SIG-M5 treated with dmso at 0.1 percent for 504 hours (cell line): ENCODE measurements at regions not wholly inside any gene's neighbourhood (a gene's known extent, or its start where the extent isn't known, plus 50 kb on each side); places are given as distances from the start of the nearest gene placed in this dataset.
"Not testable (repeated sequence)": the region's sequence is repeated elsewhere in the genome, so short reads cannot be mapped to it uniquely, and the experiment has no call there.

Experiments
- DNase-seq: peaks from one replicate; lab custom pipeline; 2025; ENCODE audit not compliant: unreplicated experiment; lab: John Stamatoyannopoulos, UW

DNA sequence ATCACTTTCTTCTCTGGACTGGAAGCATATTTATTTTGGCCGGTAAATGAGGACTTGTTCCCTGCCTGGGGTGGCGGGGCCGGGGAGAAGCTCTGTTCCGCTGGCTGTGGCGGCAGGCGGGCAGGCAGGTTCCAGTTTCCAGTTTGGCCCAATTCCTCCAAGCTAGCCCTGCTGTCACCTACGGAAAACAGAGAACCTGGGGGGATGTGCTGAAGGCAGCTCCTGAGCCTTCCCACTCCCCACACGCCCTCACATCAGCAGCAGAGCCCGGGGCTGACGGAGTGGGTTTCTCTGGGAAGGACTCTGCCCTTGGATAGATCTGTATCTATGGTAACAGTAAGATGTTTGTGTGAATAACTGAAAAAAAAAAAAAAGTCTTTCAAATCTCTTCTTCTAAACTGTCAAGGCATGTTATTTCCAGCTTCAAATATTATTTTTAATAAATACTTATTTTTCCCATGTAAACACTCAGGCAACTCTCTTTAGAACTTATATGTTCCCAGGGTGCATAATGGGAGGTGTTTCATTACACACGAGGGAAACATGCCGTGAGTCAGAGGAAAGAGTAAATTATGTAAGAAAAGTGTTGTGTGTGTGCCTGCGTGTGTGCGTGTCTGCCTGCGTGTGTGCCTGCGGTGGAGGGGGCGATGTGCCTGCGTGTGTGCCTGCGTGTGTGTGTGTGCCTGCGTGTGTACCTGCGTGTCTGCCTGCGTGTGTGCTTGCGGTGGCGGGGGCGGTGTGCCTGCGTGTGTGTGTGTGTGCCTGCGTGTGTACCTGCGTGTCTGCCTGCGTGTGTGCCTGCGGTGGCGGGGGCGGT lies 116.1 kb upstream of the ZNF516 start:
- no peak for DNase-seq

GRCh38 chr18:76610012-76610411 lies 115.0 kb upstream of the ZNF516 start:
- DNase-seq, result no peak

- no peak for DNase-seq
Observed at GRCh38 chr18:76605341-76605929, 110.4 kb upstream of the ZNF516 start.

- no peak for DNase-seq
Observed at GRCh38 chr18:76604935-76605240, 109.8 kb upstream of the ZNF516 start.

DNA sequence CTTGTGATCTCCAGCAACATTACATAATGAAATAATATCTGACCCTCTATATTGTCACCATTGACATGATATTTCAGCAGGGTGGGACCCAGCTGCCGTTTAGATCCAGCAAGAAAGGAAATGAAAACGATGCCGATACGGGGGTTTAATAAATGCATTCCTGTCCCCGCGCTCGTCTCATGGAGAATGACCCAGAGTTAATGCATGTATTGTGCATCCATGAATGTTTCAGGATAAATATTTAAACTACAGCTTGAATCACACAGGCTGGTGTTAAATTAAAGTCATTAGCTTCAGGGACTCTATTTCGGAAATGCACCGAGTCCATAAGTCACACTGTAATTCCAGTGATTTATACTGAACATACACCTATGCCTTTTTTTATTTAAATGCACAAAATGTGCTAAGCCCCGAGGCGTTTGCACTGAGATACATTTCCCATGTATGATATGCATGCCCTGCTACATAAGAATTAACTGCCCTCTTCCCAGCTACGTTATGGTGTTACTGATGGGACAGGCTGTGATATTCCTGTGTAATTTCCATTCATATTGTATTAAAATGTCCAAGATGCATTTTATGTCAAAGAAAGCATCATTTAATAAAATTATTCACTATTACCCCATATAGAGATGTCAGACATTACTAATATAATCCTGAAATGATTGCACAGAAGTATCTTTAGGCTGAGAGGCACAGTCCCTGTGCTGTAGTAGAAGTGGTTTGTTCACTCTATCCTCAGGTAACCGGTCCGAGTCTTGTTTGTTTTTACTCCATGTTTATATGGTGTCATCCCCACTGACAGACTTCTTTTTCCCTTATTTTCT lies 109.3 kb upstream of the ZNF516 start:
- DNase-seq, result no peak

GRCh38 chr18:76602191-76602590 lies 107.1 kb upstream of the ZNF516 start:
- DNase-seq, result no peak

DNA sequence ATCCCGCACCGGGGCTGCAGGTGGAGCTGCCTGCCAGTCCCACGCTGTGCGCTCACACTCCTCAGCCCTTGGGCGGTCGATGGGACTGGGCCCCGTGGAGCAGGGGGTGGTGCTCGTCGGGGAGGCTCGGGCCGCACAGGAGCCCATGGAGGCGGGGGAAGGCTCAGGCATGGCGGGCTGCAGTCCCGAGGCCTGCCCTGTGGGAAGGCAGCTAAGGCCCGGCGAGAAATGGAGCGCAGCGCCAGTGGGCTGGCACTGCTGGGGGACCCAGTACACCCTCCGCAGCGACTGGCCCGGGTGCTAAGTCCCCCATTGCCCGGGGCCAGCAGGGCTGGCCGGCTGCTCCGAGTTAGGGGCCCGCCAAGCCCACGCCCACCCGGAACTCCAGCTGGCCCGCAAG lies 105.0 kb upstream of the ZNF516 start:
- not testable (repeated sequence) for DNase-seq

- no peak for DNase-seq
Observed at GRCh38 chr18:76594966-76595365, 99.9 kb upstream of the ZNF516 start.

DNA sequence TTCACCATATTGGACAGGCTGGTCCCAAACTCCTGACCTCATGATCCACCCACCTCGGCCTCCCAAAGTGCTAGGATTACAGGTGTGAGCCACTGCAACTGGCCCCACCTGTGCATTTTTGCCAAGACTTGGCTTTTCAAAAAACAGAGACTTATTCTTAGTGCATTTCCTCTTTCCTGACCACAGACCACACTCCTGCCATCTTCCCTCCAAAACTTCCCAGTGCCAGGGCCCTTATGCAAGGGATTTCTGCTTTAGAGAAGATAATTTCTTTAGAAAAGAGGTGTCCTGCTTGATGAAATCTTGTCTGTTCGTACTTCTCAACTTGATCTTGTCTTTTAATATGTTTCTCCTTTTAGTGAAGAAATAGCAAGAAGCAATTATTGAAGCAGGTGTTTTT lies 98.8 kb upstream of the ZNF516 start:
- DNase-seq, result no peak

- DNase-seq, result no peak
Observed at GRCh38 chr18:76592981-76593381, 97.9 kb upstream of the ZNF516 start.

- no peak for DNase-seq
Observed at GRCh38 chr18:76592096-76592495, 97.1 kb upstream of the ZNF516 start.

- DNase-seq, result no peak
Observed at GRCh38 chr18:76589866-76590265, 94.8 kb upstream of the ZNF516 start.

GRCh38 chr18:76589316-76589715 lies 94.3 kb upstream of the ZNF516 start:
- DNase-seq, result no peak

GRCh38 chr18:76588601-76589226 lies 93.7 kb upstream of the ZNF516 start:
- DNase-seq, result no peak

DNA sequence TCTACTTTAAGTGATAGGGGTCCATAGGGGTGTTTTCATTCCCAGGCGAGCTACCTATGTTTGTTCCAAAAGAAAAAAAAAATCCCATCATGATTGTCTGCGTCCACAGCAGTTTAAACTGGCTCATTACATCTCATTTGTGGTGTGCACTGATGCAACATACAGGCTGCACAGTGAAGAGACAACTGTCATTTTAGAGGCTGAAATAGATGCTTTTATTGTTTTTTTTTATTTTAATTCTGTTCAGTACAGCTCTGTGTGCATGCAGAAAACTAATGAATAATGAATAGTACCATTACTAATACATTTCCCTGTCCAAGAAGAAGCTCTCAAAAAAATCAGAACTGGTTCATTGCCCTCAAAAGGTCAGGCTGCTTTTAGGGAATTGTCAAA lies 92.8 kb upstream of the ZNF516 start:
- no peak for DNase-seq

DNA sequence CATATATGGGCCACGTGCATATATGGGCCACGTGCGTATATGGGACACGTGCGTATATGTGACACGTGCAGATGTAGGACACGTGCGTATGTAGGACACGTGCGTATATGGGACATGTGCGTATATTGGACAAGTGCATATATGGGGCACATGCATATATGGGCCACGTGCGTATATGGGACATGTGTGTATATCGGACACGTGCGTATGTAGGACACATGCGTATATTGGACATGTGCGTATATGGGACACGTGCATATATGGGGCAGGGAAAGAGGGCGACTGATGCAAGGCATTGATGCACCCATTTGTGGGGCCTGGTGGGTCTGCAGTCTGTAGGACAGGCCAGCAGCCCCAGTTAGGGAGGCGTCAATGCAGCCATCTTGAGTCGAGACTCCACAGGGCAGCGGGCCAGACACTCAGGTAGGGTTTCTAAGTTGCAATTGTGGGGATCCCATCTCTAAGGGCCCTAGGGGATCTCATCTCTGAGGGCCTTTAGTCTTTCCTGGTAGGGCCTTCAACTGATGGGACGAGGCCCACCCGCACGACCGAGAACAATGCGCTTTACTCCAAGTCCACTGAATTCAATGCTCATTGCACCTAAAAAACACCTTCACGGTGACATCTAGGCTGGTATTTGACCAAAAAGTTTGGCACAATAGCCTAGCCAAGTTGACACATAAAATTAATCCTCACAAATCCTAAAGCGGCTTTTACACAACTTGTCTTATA lies 92.3 kb upstream of the ZNF516 start:
- DNase-seq, result no peak

DNA sequence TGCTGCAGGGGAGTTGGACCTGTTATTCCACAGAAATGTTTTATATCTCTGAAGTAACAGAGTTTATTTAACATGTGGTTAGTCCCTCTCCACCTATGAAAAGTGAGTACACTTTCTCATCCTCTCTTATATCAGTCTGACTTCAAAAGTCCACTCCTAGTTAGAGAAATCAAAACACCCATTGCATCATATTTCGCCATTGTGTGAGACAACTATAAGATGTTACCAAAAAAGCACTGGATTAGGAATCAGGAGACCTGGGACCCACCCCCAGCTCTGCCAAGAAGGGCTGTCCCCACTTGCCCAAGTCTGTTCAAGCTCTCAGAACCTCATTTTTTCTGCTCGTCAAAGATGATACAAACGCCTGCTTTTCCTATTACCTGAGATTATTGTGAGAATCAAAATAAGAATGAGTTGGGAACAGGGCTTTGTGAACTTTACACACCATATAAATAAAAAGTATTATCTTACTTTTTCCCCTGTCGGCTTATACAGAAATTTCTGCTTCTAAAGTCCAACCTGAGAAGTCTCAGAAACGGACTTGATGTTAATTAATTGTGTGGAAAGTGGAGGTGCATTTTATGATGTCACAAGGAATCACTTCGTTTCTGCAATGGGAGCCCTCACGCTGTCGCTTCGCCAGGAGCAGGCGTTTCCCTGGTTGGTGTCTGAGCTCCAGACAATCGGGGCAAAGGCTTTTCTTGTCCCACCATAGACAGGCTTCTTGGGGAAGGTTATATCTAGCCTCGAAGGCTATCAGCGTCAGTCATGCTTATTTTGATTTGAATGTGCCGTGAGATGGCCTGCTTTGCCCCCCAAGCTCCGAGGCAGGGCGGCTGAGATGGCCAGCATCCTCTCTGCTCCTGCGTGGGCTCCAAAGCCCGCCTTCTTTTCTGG lies 89.6 kb upstream of the ZNF516 start:
- DNase-seq, result no peak

- no peak for DNase-seq
Observed at GRCh38 chr18:76581261-76581660, 86.2 kb upstream of the ZNF516 start.

DNA sequence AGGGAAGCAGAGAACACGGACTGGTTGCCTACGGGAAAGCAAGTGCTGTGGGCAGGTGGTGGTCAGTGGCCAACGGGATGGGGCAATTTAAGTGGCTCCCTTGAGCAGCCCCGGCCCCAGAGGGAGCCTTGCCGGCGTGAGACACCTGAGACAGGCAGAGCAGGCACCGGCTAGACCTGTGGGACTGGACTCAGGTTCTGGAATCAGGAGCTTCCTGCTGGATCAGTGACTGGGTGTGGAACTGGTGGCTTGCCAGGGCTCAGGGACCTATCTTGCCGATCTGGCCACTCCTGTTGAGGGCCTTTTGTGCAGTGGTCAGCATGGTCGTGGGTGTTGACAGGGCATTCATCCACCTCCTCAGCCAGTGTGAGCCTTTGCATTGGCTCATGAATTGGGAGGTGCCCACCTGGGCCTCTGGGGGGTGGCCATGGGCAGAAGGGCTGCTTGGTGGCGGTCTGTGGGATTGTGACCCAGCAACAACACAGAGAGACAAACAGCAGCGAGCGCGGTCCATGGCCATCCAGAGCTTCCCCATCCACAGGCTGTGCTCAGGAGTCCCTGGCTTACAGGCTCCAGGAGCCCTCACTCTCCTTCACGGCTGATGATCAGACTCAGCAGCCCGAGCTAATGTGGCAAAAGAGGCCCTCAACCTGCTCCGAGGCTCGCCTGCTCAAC lies 85.4 kb upstream of the ZNF516 start:
- DNase-seq, result no peak
